HPDE6-E6E7 (cell line): ENCODE measurements at regions not wholly inside any gene's neighbourhood (a gene's known extent, or its start where the extent isn't known, plus 50 kb on each side); places are given as distances from the start of the nearest gene placed in this dataset.
"Not testable (repeated sequence)": the region's sequence is repeated elsewhere in the genome, so short reads cannot be mapped to it uniquely, and the experiment has no call there.

Source experiments
- DNase-seq: peaks from one replicate; pipeline ENCODE4 v3.0.0; 2011; ENCODE audit warnings: missing footprints; ENCODE audit errors: extremely low spot score

- no peak for DNase-seq
Observed at GRCh38 chr12:86959766-86960458, 703.7 kb upstream of the MGAT4C start.

- DNase-seq, result no peak
Observed at GRCh38 chr12:86950444-86950843, 694.3 kb upstream of the MGAT4C start.

GRCh38 chr12:86950043-86950442, 693.9 kb upstream of the MGAT4C start:
- no peak for DNase-seq

GRCh38 chr12:86948851-86949250, 692.7 kb upstream of the MGAT4C start:
- no peak for DNase-seq

- DNase-seq, result no peak
Observed at GRCh38 chr12:86945685-86946196, 689.5 kb upstream of the MGAT4C start.

- DNase-seq, result not testable (repeated sequence)
Observed at GRCh38 chr12:86944197-86944819, 688.1 kb upstream of the MGAT4C start.

GRCh38 chr12:86931714-86932113, 675.5 kb upstream of the MGAT4C start:
- peak; percentile 1 for DNase-seq

- no peak for DNase-seq
Observed at GRCh38 chr12:86929962-86930361, 673.8 kb upstream of the MGAT4C start.

- no peak for DNase-seq
Observed at GRCh38 chr12:86917121-86917520, 660.9 kb upstream of the MGAT4C start.

GRCh38 chr12:86914721-86915120, 658.5 kb upstream of the MGAT4C start:
- DNase-seq, result peak; percentile 21

- DNase-seq, result no peak
Observed at GRCh38 chr12:86911973-86912372, 655.8 kb upstream of the MGAT4C start.

- DNase-seq, result no peak
Observed at GRCh38 chr12:86903159-86903558, 647.0 kb upstream of the MGAT4C start.

- DNase-seq, result no peak
Observed at GRCh38 chr12:86860776-86861175, 604.6 kb upstream of the MGAT4C start.

- no peak for DNase-seq
Observed at GRCh38 chr12:86852451-86852850, 596.3 kb upstream of the MGAT4C start.

- no peak for DNase-seq
Observed at GRCh38 chr12:86838711-86839110, 582.5 kb upstream of the MGAT4C start.

- DNase-seq, result no peak
Observed at GRCh38 chr12:86838260-86838659, 582.1 kb upstream of the MGAT4C start.

- DNase-seq, result no peak
Observed at GRCh38 chr12:86837246-86837645, 581.1 kb upstream of the MGAT4C start.

- DNase-seq, result no peak
Observed at GRCh38 chr12:86834217-86834616, 578.0 kb upstream of the MGAT4C start.

GRCh38 chr12:86827409-86827808, 571.2 kb upstream of the MGAT4C start:
- DNase-seq, result no peak

- DNase-seq, result no peak
Observed at GRCh38 chr12:86826051-86826450, 569.9 kb upstream of the MGAT4C start.

GRCh38 chr12:86801439-86801838, 545.2 kb upstream of the MGAT4C start:
- peak; percentile 0 for DNase-seq

- DNase-seq, result no peak
Observed at GRCh38 chr12:86799616-86800015, 543.4 kb upstream of the MGAT4C start.

GRCh38 chr12:86796550-86796949, 540.4 kb upstream of the MGAT4C start:
- no peak for DNase-seq
